ENCODE measurements at regions not wholly inside any gene's neighbourhood (a gene's known extent, or its start where the extent isn't known, plus 50 kb on each side); places are given as distances from the start of the nearest gene placed in this dataset.
A peak's percentile ranks its signal among the peaks of the same experiment; 100 is the strongest.
"Not testable (repeated sequence)": the region's sequence is repeated elsewhere in the genome, so short reads cannot be mapped to it uniquely, and the experiment has no call there.

DNA sequence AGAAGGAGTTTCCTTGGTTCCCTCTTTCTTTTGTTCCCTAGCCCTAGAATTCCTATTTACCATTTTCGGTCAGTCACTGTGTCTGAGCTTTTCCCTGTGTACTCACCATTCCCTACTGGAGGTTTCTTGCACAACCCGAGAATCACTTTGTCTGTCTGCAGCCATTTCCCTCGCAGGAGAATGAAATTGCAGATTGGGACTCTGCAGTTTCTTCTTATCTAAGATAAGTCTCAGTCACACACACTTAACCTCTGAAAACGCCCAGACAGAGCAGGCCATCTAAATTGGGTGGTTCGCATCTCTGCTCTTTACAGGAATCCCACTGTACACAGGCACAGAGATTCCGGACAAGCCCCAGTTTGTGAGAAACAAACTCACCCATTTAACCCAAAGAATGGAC is 58.6 kb upstream of the CNTNAP2 start:
- ChIA-PET POLR2A (no interaction called here), CTCF (no interaction called here)
- Mint-ChIP-seq H3K36me3 (no peaks in the 10 kb centered on the region), H3K27ac (peak overlapping the region in 1 of 8 donors; percentile 64), H3K9me3 (peaks cover 5 to 8% (median 6%) of the 10 kb centered on the region in 5 donors), H3K4me1 (no peaks in the 10 kb centered on the region), H3K4me3 (no peak overlapping the region), H3K27me3 (peaks cover 0 to 2% of the 10 kb centered on the region in 2 donors)
- H3K4me3 ChIP-seq (ENCODE audit: low read length): no peak overlapping the region
- no peaks in the 10 kb centered on the region for H3K27me3 ChIP-seq (ENCODE audit: insufficient read depth, low read length, poor library complexity, severe bottlenecking)
- no peaks in the 10 kb centered on the region for H3K4me1 ChIP-seq (ENCODE audit: insufficient read depth, low read length)
- H3K36me3 ChIP-seq (ENCODE audit: insufficient read depth, low read length): no peaks in the 10 kb centered on the region
- no peak for DNase-seq
- no peak overlapping the region for H3K27ac ChIP-seq (ENCODE audit: low read depth, low read length)
- H3K9me3 ChIP-seq (ENCODE audit: low read length): no peaks in the 10 kb centered on the region

DNA sequence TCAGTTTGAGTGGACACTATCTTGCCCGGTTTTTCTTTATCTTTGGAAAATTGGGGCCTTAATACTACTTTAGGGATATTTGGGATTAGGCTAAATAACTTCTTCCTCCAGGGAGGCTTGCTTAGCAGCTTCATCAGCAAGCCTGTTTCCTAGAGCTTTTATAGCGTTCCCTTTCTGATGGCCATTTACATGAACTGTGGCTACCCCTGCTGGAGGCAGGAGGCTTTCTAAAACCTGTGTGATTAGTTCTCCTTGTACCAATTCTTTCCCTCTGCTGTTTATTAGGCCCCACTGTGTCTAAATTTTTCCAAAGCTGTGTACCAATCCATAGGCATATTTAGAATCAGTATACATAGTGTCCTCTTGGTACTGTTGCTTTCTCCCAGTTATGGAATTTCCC is 61.7 kb upstream of the CNTNAP2 start:
- H3K27ac Mint-ChIP-seq: no peak overlapping the region
- H3K9me3 Mint-ChIP-seq: peaks cover 6 to 18% (median 8%) of the 10 kb centered on the region in 5 donors
- H3K4me3 Mint-ChIP-seq: no peak overlapping the region
- no peaks in the 10 kb centered on the region for H3K4me1 Mint-ChIP-seq
- H3K9me3 ChIP-seq (ENCODE audit: low read length): no peaks in the 10 kb centered on the region
- H3K27ac ChIP-seq (ENCODE audit: low read depth, low read length): no peak overlapping the region
- no peaks in the 10 kb centered on the region for H3K27me3 ChIP-seq (ENCODE audit: insufficient read depth, low read length, poor library complexity, severe bottlenecking)
- CTCF ChIA-PET: no interaction called here
- no peak overlapping the region for H3K4me3 ChIP-seq (ENCODE audit: low read length)
- H3K36me3 ChIP-seq (ENCODE audit: insufficient read depth, low read length): no peaks in the 10 kb centered on the region
- POLR2A ChIA-PET: no interaction called here
- no peak for DNase-seq
- peaks cover 0 to 2% of the 10 kb centered on the region in 2 donors for H3K27me3 Mint-ChIP-seq
- H3K4me1 ChIP-seq (ENCODE audit: insufficient read depth, low read length): no peaks in the 10 kb centered on the region
- no peaks in the 10 kb centered on the region for H3K36me3 Mint-ChIP-seq

DNA sequence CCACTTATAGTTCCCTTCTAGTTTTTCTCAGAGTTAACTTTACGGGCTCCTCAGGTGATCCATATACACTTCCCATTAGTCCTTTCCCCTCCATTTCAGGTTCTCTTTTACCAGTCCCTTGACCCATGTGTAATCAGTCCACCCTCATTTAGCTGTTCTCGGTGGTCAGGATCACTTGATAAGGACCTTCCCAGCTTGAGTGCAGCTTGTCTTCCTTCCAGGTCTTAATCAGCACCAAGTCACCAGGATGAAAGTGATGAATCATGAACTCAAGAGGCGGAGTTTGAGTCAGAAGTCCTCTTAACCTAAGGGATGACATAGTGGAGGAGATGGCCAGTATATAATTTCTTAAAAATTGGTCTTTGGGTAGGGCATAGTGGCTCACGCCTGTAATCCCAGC is 63.1 kb upstream of the CNTNAP2 start:
- DNase-seq: no peak
- Histone ChIP-seq H3K27me3 (ENCODE audit: insufficient read depth, low read length, poor library complexity, severe bottlenecking) (no peaks in the 10 kb centered on the region), H3K4me1 (ENCODE audit: insufficient read depth, low read length) (no peaks in the 10 kb centered on the region), H3K36me3 (ENCODE audit: insufficient read depth, low read length) (no peaks in the 10 kb centered on the region), H3K9me3 (ENCODE audit: low read length) (no peaks in the 10 kb centered on the region), H3K4me3 (ENCODE audit: low read length) (no peak overlapping the region), H3K27ac (ENCODE audit: low read depth, low read length) (no peak overlapping the region)
- Mint-ChIP-seq H3K4me1 (no peaks in the 10 kb centered on the region), H3K27ac (peak overlapping the region in 1 of 8 donors; percentile 79), H3K9me3 (peaks cover 6 to 22% (median 8%) of the 10 kb centered on the region in 5 donors), H3K36me3 (no peaks in the 10 kb centered on the region), H3K27me3 (peaks cover 0 to 2% of the 10 kb centered on the region in 2 donors), H3K4me3 (no peak overlapping the region)
- POLR2A ChIA-PET: no interaction called here
- CTCF ChIA-PET: no interaction called here

DNA sequence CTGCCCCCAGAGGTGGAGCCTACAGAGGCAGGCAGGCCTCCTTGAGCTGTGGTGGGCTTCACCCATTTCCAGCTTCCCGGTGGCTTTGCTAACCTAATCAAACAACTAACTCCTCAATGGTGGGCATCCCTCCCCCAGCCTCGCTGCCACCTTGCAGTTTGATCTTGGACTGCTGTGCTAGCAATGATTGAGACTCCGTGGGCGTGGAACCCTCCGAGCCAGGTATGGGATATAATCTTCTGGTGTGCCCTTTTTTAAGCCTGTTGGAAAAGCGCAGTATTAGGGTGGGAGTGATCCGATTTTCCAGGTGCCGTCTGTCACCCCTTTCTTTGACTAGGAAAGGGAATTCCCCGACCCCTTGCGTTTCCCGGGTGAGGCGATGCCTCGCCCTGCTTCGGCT is 73.3 kb upstream of the CNTNAP2 start:
- H3K9me3 ChIP-seq (ENCODE audit: low read length); H3K27ac Mint-ChIP-seq; H3K27ac ChIP-seq (ENCODE audit: low read depth, low read length); CTCF ChIA-PET; H3K4me1 ChIP-seq (ENCODE audit: insufficient read depth, low read length); H3K4me3 ChIP-seq (ENCODE audit: low read length); DNase-seq; POLR2A ChIA-PET; H3K36me3 ChIP-seq (ENCODE audit: insufficient read depth, low read length); H3K4me3 Mint-ChIP-seq; H3K27me3 ChIP-seq (ENCODE audit: insufficient read depth, low read length, poor library complexity, severe bottlenecking); H3K4me1 Mint-ChIP-seq; H3K36me3 Mint-ChIP-seq; H3K27me3 Mint-ChIP-seq: not testable (repeated sequence)
- H3K9me3 Mint-ChIP-seq: peaks cover 4 to 21% (median 10%) of the 10 kb centered on the region in 5 donors

DNA sequence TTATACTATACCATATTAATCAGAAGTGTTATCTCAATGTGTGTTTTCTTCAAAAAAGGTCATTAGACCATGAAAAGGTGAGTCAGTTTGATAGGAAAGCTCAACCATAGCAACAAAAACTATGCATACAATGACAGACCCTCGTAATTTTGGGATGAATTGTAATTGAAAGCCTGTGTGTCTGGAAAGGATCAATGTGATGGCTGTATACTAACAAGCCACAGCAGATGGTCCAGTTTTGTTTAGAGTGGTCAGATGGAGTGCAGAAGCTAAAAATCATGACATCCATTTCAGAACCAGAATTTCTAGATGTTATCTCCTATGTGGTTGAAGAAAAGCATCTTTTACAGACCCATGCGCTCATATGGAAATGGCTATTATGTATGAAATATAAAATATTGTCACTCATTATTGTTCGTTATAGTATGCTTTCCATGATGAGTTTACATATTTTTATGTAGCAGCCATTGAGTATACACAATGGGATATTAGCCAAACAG is 88.3 kb upstream of the CNTNAP2 start:
- H3K27me3 Mint-ChIP-seq: no peaks in the 10 kb centered on the region

DNA sequence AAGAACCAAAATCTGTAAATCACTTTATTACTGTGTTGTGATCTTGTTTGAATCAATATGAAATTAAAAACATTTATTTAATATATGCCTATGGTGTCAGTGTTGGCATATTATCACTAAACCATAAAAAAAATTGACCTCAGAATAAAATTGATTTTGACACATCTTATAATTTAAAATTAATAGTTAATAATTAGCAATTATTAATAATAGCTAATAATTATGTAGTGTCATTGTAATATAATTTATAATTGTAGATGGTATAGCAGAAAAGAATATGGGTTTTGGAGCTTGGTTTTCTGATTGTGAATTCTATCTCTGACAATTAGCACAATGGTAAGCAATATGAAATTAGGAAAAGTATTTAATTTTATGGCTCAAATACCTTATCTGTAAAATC is 89.4 kb upstream of the CNTNAP2 start:
- H3K4me1 ChIP-seq (ENCODE audit: insufficient read depth, low read length): no peaks in the 10 kb centered on the region
- POLR2A ChIA-PET: no interaction called here
- H3K27me3 Mint-ChIP-seq: no peaks in the 10 kb centered on the region

More for the DNA sequence above, 88.3 kb upstream of the CNTNAP2 start:
- Histone ChIP-seq H3K27ac (ENCODE audit: low read depth, low read length) (no peak overlapping the region), H3K4me1 (ENCODE audit: insufficient read depth, low read length) (no peaks in the 10 kb centered on the region), H3K36me3 (ENCODE audit: insufficient read depth, low read length) (no peaks in the 10 kb centered on the region), H3K9me3 (ENCODE audit: low read length) (no peaks in the 10 kb centered on the region), H3K27me3 (ENCODE audit: insufficient read depth, low read length, poor library complexity, severe bottlenecking) (no peaks in the 10 kb centered on the region), H3K4me3 (ENCODE audit: low read length) (no peak overlapping the region)
- Mint-ChIP-seq H3K9me3 (peaks cover 5 to 17% (median 10%) of the 10 kb centered on the region in 5 donors), H3K4me3 (no peak overlapping the region), H3K27ac (no peak overlapping the region), H3K4me1 (no peaks in the 10 kb centered on the region), H3K36me3 (no peaks in the 10 kb centered on the region)
- CTCF ChIA-PET: no interaction called here
- DNase-seq: no peak
- POLR2A ChIA-PET: no interaction called here

DNA sequence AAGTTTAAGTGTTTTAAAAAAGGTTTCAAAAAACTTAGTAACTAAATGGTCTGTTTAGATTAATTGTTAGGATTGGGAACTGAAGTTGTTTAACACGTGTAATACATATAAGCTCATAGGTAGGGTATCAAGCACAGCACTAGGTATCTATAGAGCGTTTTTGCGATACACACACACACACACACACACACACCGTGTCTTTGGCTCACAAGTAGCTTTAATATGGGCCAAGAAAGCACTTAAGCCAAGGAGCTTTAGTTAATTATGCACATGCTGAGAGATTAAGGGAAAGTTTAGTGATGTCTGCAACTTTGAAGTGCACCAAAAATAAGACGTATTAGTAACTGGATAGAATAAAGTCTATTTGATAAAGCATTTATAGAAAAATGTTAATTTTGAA is 93.8 kb upstream of the CNTNAP2 start:
- POLR2A ChIA-PET: no interaction called here
- no peaks in the 10 kb centered on the region for H3K9me3 ChIP-seq (ENCODE audit: low read length)
- Mint-ChIP-seq H3K27me3 (no peaks in the 10 kb centered on the region), H3K4me3 (no peak overlapping the region), H3K4me1 (no peaks in the 10 kb centered on the region), H3K9me3 (peaks cover 7 to 23% (median 15%) of the 10 kb centered on the region in 5 donors), H3K36me3 (no peaks in the 10 kb centered on the region), H3K27ac (no peak overlapping the region)
- no peaks in the 10 kb centered on the region for H3K36me3 ChIP-seq (ENCODE audit: insufficient read depth, low read length)
- no peaks in the 10 kb centered on the region for H3K4me1 ChIP-seq (ENCODE audit: insufficient read depth, low read length)
- CTCF ChIA-PET: no interaction called here
- no peak overlapping the region for H3K27ac ChIP-seq (ENCODE audit: low read depth, low read length)
- no peak for DNase-seq
- H3K27me3 ChIP-seq (ENCODE audit: insufficient read depth, low read length, poor library complexity, severe bottlenecking): no peaks in the 10 kb centered on the region
- H3K4me3 ChIP-seq (ENCODE audit: low read length): no peak overlapping the region

More for the DNA sequence above, 89.4 kb upstream of the CNTNAP2 start:
- Mint-ChIP-seq H3K36me3 (no peaks in the 10 kb centered on the region), H3K4me1 (no peaks in the 10 kb centered on the region), H3K9me3 (peaks cover 7 to 17% (median 9%) of the 10 kb centered on the region in 5 donors), H3K4me3 (no peak overlapping the region), H3K27ac (no peak overlapping the region)
- Histone ChIP-seq H3K4me3 (ENCODE audit: low read length) (no peak overlapping the region), H3K36me3 (ENCODE audit: insufficient read depth, low read length) (no peaks in the 10 kb centered on the region), H3K27ac (ENCODE audit: low read depth, low read length) (no peak overlapping the region), H3K27me3 (ENCODE audit: insufficient read depth, low read length, poor library complexity, severe bottlenecking) (no peaks in the 10 kb centered on the region), H3K9me3 (ENCODE audit: low read length) (no peaks in the 10 kb centered on the region)
- DNase-seq: no peak
- CTCF ChIA-PET: no interaction called here

DNA sequence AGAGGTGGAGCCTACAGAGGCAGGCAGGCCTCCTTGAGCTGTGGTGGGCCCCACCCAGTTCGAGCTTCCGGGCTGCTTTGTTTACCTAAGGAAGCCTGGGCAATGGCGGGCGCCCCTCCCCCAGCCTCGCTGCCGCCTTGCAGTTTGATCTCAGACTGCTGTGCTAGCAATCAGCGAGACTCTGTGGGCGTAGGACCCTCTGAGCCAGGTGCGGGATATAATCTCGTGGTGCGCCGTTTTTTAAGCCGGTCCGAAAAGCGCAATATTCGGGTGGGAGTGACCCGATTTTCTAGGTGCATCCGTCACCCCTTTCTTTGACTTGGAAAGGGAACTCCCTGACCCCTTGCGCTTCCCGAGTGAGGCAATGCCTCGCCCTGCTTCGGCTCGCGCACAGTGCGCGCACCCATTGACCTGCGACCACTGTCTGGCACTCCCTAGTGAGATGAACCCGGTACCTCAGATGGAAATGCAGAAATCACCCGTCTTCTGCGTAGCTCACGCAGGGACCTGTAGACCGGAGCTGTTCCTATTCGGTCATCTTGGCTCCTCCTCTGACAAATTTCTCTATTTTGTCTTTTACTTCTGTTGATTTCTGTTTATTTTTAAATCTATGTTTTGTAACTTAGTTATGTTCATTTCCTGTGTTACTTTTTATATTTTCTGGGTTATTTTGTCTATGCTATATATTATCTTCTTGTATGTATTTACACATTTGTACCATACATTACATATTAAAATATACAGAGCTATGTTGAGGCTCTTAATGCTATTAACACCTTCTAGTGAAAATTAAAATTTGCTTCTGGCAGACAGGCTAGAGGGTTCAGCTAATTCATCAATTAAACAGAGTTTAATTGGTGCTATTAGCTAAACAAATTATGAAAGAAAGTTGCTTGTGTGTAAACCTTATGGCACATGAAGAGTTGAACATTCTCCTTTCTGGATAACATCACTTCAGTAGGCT is 97.3 kb upstream of the CNTNAP2 start:
- H3K36me3 Mint-ChIP-seq; H3K4me1 ChIP-seq (ENCODE audit: insufficient read depth, low read length); H3K27me3 Mint-ChIP-seq; CTCF ChIA-PET; H3K9me3 ChIP-seq (ENCODE audit: low read length); H3K4me3 ChIP-seq (ENCODE audit: low read length); DNase-seq; H3K36me3 ChIP-seq (ENCODE audit: insufficient read depth, low read length); H3K27ac Mint-ChIP-seq; POLR2A ChIA-PET; H3K4me3 Mint-ChIP-seq; H3K27me3 ChIP-seq (ENCODE audit: insufficient read depth, low read length, poor library complexity, severe bottlenecking); H3K4me1 Mint-ChIP-seq: not testable (repeated sequence)
- peaks cover 2 to 12% (median 5%) of the 10 kb centered on the region in 5 donors for H3K9me3 Mint-ChIP-seq
- peak overlapping the region; percentile 47 for H3K27ac ChIP-seq (ENCODE audit: low read depth, low read length)

Data from CD8-positive, alpha-beta memory T cell (primary cell).